GM18873 (cell line): ENCODE measurements at regions not wholly inside any gene's neighbourhood (a gene's known extent, or its start where the extent isn't known, plus 50 kb on each side); places are given as distances from the start of the nearest gene placed in this dataset.

Experiments used
- ATAC-seq: cut with Tn5 transposase; IDR thresholded peaks from one replicate; pipeline ENCODE4 v1.9.1; 2021; ENCODE audit warnings: mild to moderate bottlenecking, moderate library complexity, moderate number of reproducible peaks; ENCODE audit not compliant: unreplicated experiment, low FRiP score

GRCh38 chr6:132868057-132868456 lies 53.7 kb downstream of the RPS12 start:
- no peak for ATAC-seq

GRCh38 chr6:132872923-132873322 lies 58.6 kb downstream of the RPS12 start:
- peak; percentile 97 for ATAC-seq

GRCh38 chr6:132877003-132877402 lies 62.6 kb downstream of the RPS12 start:
- ATAC-seq: no peak

GRCh38 chr6:132887204-132887603 lies 72.8 kb downstream of the RPS12 start:
- ATAC-seq: no peak

- ATAC-seq: no peak
Measured at GRCh38 chr6:132888701-132889100, 74.3 kb downstream of the RPS12 start.

GRCh38 chr6:132892929-132893771 lies 78.8 kb downstream of the RPS12 start:
- no peak for ATAC-seq

- no peak for ATAC-seq
Measured at GRCh38 chr6:132893772-132894490, 79.6 kb downstream of the RPS12 start.

- ATAC-seq: no peak
Measured at GRCh38 chr6:132898376-132898775, 84.0 kb downstream of the RPS12 start.

- no peak for ATAC-seq
Measured at GRCh38 chr6:132900849-132901248, 86.5 kb downstream of the RPS12 start.

- ATAC-seq: no peak
Measured at GRCh38 chr6:132902901-132903300, 88.5 kb downstream of the RPS12 start.

GRCh38 chr6:132907231-132907630 lies 92.9 kb downstream of the RPS12 start:
- no peak for ATAC-seq

- ATAC-seq: no peak
Measured at GRCh38 chr6:132907914-132908313, 93.5 kb downstream of the RPS12 start.

GRCh38 chr6:132909742-132910141 lies 95.4 kb downstream of the RPS12 start:
- no peak for ATAC-seq

GRCh38 chr6:132910759-132911158 lies 96.4 kb downstream of the RPS12 start:
- ATAC-seq: no peak

- no peak for ATAC-seq
Measured at GRCh38 chr6:132919045-132919860, 104.9 kb downstream of the RPS12 start.

- no peak for ATAC-seq
Measured at GRCh38 chr6:132927713-132928112, 113.3 kb downstream of the RPS12 start.

- ATAC-seq: no peak
Measured at GRCh38 chr6:132929141-132929540, 114.8 kb downstream of the RPS12 start.

GRCh38 chr6:132931313-132931712 lies 116.9 kb downstream of the RPS12 start:
- no peak for ATAC-seq

- ATAC-seq: no peak
Measured at GRCh38 chr6:132931936-132932514, 117.7 kb downstream of the RPS12 start.

- ATAC-seq: no peak
Measured at GRCh38 chr6:132932588-132932987, 118.2 kb downstream of the RPS12 start.

GRCh38 chr6:132933090-132933489 lies 118.7 kb downstream of the RPS12 start:
- ATAC-seq: no peak
